ENCODE measurements at regions not wholly inside any gene's neighbourhood (a gene's known extent, or its start where the extent isn't known, plus 50 kb on each side); places are given as distances from the start of the nearest gene placed in this dataset.

- POLR2A ChIA-PET, result no interaction called here
These were observed 87.3 kb upstream of the STEAP1B start for GRCh38 chr7:22587322-22587721.

GRCh38 chr7:22586786-22587140, 86.8 kb upstream of the STEAP1B start:
- TF ChIP-seq TEAD4 (IDR thresholded peaks at IDR 0.05; ENCODE audit: borderline replicate concordance, insufficient read depth) (peak; percentile 58; the same call in 1 of the 2 replicates), TAF1 (IDR thresholded peaks at IDR 0.05; ENCODE audit: borderline replicate concordance, low read depth, low read length) (no peak), CTCF (IDR thresholded peaks at IDR 0.05) (peak; percentile 48)
- Histone ChIP-seq H3K36me3 (replicated peaks in 1 of 2; ENCODE audit: control insufficient read depth in 1 of 2, insufficient read depth in 2 of 2, low read length in 1 of 2) (no peaks in the 10 kb centered on the region), H3K4me3 (ENCODE audit: low read depth in 2 of 2, low read length in 1 of 2) (no peak overlapping the region), H3K9me2 (no peaks in the 10 kb centered on the region), H3K4me1 (ENCODE audit: control insufficient read depth in 1 of 2, insufficient read depth in 2 of 2, low read depth in 1 of 2, low read length in 1 of 2) (peaks cover 0 to 3% of the 10 kb centered on the region in 2 experiments; a peak in 2 of 4 replicates), H3F3A (replicated peaks; ENCODE audit: insufficient read depth) (peaks cover 4% of the 10 kb centered on the region), H4K20me1 (ENCODE audit: insufficient read depth) (no peaks in the 10 kb centered on the region), H3K27ac (ENCODE audit: low read depth in 2 of 2, low read length in 1 of 2) (peak overlapping the region in 1 of 2 experiments; percentile 4; a peak in 1 of 4 replicates), H2AFZ (ENCODE audit: low read depth) (no peak overlapping the region), H3K9ac (no peak overlapping the region), H3K4me2 (no peak overlapping the region), H3K79me2 (ENCODE audit: insufficient read depth) (no peaks in the 10 kb centered on the region), H3K27me3 (ENCODE audit: insufficient read depth) (no peaks in the 10 kb centered on the region; the same call in 1 of the 2 replicates), H3K9me3 (no peaks in the 10 kb centered on the region)
- CTCF ChIA-PET, result interaction anchor here (0.6 to 2.1 kb wide), 5 partner anchors 9 to 240 kb away, joined by 3 to 7 read pairs (median 3); no protein-coding TSS in a partner anchor
- POLR2A ChIA-PET, result no interaction called here
- DNase-seq, result no peak

More at GRCh38 chr7:22587322-22587721, 87.3 kb upstream of the STEAP1B start:
- no peaks in the 10 kb centered on the region for H3K9me2 ChIP-seq
- H3K79me2 ChIP-seq (ENCODE audit: insufficient read depth), result no peaks in the 10 kb centered on the region
- 8% methylated on average over 2 of the region's 2 CpGs for WGBS (ENCODE audit: low lambda C conversion rate)
- CTCF ChIA-PET, result interaction anchor here (1.2 to 2.1 kb wide), 4 partner anchors 9 to 239 kb away, joined by 3 to 7 read pairs (median 5); no protein-coding TSS in a partner anchor
- H3K36me3 ChIP-seq (replicated peaks in 1 of 2; ENCODE audit: control insufficient read depth in 1 of 2, insufficient read depth in 2 of 2, low read length in 1 of 2), result no peaks in the 10 kb centered on the region
- no peak overlapping the region for H3K9ac ChIP-seq
- no peak overlapping the region for H3K4me2 ChIP-seq
- H3K4me1 ChIP-seq (ENCODE audit: control insufficient read depth in 1 of 2, insufficient read depth in 2 of 2, low read depth in 1 of 2, low read length in 1 of 2), result peaks cover 0 to 3% of the 10 kb centered on the region in 2 experiments; a peak in 2 of 4 replicates
- H3K27me3 ChIP-seq (ENCODE audit: insufficient read depth), result no peaks in the 10 kb centered on the region; the same call in 1 of the 2 replicates
- H3K4me3 ChIP-seq (ENCODE audit: low read depth in 2 of 2, low read length in 1 of 2), result no peak overlapping the region
- peaks cover 4% of the 10 kb centered on the region for H3F3A ChIP-seq (replicated peaks; ENCODE audit: insufficient read depth)
- no peaks in the 10 kb centered on the region for H4K20me1 ChIP-seq (ENCODE audit: insufficient read depth)
- H2AFZ ChIP-seq (ENCODE audit: low read depth), result no peak overlapping the region
- no peak for DNase-seq
- no peaks in the 10 kb centered on the region for H3K9me3 ChIP-seq
- TF ChIP-seq NRF1 (IDR thresholded peaks at IDR 0.05; ENCODE audit: low read depth, low read length) (no peak), YY1 (IDR thresholded peaks at IDR 0.05; ENCODE audit: low read depth) (no peak), REST (IDR thresholded peaks at IDR 0.05; ENCODE audit: low read depth, low read length) (no peak), TEAD4 (IDR thresholded peaks at IDR 0.05; ENCODE audit: borderline replicate concordance, insufficient read depth) (no peak), RCOR1 (IDR thresholded peaks at IDR 0.05; ENCODE audit: low read length) (no peak), MAX (IDR thresholded peaks at IDR 0.05; ENCODE audit: low read depth) (no peak), FOXM1 (IDR thresholded peaks at IDR 0.05; ENCODE audit: low read depth) (no peak)
- H3K27ac ChIP-seq (ENCODE audit: low read depth in 2 of 2, low read length in 1 of 2), result peak overlapping the region in 1 of 2 experiments; percentile 30; a peak in 1 of 4 replicates

Data from SK-N-SH (cell line).